ENCODE measurements at regions not wholly inside any gene's neighbourhood (a gene's known extent, or its start where the extent isn't known, plus 50 kb on each side); places are given as distances from the start of the nearest gene placed in this dataset.

GRCh38 chr20:58094160-58094559 is 134.3 kb downstream of the ANKRD60 start:
- TF ChIP-seq CTCF (IDR thresholded peaks at IDR 0.05), result no peak
- TF ChIP-seq POLR2A (IDR thresholded peaks at IDR 0.05), result no peak
